SH-SY5Y (cell line): ENCODE measurements at regions not wholly inside any gene's neighbourhood (a gene's known extent, or its start where the extent isn't known, plus 50 kb on each side); places are given as distances from the start of the nearest gene placed in this dataset.

Experiments used
- GATA2 ChIP-seq: IDR thresholded peaks from 2 replicates; pipeline ENCODE4 v1.6.1; 2011; ENCODE audit warnings: mild to moderate bottlenecking, low read depth, low read length
- GATA3 ChIP-seq: IDR thresholded peaks from 2 replicates; pipeline ENCODE4 v1.6.1; 2011; ENCODE audit warnings: low read depth, mild to moderate bottlenecking, low read length, moderate library complexity

DNA sequence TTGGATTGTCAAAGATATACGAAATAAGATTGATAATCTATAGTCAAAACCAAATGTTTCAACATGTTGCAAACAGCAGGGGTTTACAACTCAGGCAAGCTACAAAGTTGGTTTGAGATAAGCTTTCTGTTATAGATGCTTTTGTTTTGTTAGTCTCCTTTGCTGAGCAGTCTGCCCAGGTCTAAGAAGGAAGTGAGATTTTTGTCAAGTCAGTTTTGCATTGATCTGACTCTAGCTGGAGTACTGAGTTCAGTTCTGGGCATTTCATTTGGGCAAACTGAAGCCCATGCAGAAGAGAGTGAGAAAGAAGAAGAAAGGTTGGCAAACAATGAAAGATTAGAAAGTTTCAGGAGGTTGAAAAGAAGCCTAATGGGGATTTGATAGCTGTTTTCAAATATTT, 983.0 kb upstream of the SLC39A10 start:
- no peak for TF ChIP-seq GATA3
- no peak for TF ChIP-seq GATA2

DNA sequence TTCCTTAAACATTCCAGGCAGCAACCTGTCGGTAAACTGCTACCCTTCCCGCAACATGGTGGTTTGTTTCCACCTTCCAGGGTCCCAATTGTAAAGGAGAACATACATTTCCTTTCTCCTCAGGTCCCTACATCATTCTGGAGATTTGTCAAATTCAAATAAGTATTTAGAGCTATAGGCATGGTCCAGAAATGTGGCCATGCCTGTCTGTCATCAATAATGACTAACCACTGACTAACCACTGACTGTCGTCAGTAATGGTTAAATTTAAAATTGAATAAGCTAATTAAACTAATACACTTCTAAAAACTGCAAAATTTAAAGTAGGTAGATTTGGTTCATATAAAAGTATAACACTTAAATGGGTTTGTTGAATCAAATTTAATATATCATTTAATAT, 984.0 kb upstream of the SLC39A10 start:
- TF ChIP-seq GATA3, result no peak
- no peak for TF ChIP-seq GATA2

DNA sequence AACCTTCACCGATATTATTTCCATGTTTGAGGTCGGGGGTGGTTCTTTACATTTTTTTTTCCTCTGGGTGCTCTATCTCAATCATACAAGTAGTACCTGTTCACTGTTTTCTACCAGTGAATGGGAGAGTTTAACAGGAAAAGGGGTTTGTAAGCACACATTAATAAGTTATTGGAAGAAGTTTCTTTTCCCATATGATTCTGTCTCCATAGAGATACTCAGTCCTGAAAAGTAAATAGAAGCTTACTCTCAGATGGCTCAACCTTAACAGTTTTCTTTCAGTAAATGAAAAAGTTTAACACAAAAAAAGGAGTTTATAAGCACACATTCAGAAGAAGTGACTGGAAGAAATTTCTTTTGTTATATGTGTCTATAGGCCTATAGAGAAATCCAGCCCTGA, 995.6 kb upstream of the SLC39A10 start:
- no peak for TF ChIP-seq GATA3
- no peak for TF ChIP-seq GATA2

DNA sequence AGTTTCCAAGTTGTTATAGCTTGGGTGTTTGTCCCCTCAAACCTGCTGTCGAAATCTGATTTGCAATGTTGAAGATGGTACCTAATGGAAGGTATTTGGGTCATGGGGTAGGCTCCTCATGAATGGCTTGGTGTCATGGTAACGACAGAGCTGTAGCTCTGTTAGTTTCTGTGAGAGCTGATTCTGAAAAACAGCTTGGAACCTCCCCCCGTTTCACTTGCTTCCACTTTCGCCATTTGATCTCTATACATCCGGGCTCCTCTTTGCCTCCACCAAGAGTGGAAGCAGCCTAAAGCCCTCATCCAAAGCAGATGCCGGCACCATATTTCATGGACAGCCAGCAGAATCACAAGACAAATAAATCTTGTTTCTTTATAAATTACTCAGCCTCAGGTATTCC, 1035.1 kb upstream of the SLC39A10 start:
- TF ChIP-seq GATA2 (no peak), GATA3 (no peak)

DNA sequence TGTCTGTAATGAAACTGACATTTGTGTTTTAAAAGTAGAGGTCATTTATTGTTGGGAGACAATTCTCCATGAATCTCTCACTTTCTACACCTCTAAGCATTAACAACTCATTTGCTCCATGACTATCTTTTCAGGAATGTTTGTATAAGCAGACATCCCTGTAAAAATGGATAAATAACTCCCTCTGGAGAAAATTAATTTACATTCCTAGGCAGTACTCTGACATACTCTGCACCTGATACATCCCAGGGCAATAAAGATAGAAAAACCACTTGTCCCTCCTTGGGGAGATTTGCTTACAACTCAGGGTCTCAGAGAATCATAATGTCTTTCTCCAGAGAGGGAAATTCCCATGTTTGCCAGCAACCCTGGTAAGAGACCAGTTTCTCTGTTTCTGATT, 1037.7 kb upstream of the SLC39A10 start:
- no peak for TF ChIP-seq GATA3
- TF ChIP-seq GATA2, result no peak

DNA sequence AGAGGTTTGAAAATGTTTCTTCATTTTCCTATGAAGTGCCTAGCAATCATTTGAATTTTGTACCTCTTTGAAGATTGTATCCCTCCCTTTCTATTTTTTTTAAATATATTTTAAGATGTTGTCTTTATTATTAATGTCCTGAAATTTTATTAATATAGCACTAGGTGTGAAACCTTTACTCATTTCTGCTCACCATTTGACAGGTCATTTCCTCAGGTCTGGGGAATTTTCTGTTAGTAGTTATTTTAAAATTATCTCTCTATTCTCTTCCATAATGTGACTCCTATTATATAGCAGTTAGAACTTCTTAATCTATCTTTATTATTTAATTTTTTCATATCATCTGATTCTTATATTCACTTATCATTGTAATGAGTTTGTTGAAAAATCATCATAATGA, 1038.6 kb upstream of the SLC39A10 start:
- TF ChIP-seq GATA3 (no peak), GATA2 (no peak)

DNA sequence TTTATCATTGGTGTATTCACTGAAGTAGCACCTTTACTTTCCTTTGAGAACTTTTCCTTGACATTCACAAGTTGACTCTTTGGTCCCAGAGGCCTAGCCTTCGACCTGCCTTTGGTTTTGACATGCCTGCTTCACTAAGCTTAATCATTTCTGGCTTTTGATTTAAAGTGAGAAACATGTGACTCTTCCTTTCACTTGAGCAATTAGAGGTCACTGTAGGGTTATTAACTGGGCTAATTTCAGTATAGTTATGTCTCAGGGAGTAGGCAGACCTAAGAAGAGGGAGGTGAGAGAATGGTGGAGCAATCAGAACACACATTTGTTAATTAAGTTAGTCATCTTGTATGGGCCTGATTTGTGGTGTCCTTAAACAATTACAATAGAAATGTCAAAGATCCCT, 1040.7 kb upstream of the SLC39A10 start:
- TF ChIP-seq GATA2 (no peak), GATA3 (no peak)

DNA sequence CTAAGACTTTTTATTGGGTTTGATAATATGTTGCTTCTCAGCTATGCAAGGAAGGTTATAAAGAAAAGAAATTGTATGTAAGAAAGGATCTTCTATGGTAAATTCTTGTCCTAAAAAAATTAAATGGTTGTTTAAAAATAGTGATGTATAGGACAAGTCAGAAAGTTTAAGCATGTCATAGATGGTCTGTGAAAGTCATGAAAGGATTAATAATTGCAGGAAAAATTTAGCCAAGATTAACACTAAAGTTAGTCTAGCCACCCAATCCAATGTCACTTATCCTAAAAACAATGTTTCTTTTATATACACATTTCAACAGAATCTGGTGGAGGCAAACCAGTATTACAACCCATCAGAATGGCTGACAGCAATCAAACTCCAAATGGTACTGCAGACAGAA, 1046.7 kb upstream of the SLC39A10 start:
- TF ChIP-seq GATA2 (no peak), GATA3 (no peak)

DNA sequence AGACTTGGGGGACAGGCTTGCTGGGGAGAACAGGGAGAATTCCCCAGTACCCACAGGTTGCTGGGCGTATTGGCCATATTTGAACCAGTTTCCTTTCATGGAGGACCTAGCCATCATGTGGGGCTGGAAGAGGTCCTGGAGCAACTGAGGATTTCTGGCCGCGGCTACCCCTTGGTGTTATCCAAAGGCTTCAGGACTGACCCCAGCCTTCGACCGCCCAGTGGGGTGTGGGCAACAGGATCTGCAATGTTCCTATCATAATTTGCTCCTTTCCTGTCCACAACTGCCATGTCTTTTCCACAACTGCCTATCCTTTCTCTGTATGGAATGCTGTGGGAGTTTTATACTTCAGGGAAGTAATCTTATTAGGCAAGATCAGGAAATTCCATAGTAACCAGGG, 1053.6 kb upstream of the SLC39A10 start:
- no peak for TF ChIP-seq GATA2
- no peak for TF ChIP-seq GATA3

DNA sequence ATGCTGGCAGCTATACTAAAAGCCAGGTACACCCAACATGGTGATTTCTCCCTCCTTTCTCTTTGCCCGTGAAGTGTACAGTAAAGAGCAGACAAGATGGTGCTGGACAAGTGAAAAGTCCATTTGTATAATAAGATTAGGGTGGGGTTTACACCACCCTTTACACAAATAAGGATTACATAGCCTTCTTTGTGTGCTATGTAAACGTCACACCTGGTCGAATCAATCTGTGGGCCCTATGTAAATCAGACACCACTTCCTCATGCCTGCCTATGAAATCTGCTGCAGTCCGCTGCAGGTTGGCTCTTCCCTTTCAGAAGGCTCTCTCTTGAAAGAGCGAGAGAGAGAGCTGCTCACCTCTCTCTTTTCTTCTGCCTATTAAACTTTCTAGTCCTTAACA, 1054.3 kb upstream of the SLC39A10 start:
- TF ChIP-seq GATA2 (no peak), GATA3 (no peak)

DNA sequence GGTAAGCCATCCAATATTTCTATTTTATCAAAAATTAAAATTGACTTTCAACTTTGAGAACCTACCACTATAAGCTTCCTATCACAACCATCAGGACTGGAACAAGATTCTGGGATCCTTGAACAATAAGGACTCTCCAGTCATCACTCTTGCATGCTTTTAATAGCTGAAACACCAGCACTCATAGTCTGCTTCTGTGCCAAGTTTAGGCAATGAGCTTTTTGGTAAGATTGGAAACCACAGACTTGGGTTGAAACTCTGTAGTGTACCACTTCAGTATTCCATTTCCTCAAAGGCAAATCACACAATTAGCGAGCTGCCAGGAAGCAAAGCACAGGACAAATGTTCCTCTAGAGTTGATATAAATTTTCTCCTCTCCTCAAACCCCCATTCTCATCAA, 1065.8 kb upstream of the SLC39A10 start:
- TF ChIP-seq GATA2, result no peak
- no peak for TF ChIP-seq GATA3

DNA sequence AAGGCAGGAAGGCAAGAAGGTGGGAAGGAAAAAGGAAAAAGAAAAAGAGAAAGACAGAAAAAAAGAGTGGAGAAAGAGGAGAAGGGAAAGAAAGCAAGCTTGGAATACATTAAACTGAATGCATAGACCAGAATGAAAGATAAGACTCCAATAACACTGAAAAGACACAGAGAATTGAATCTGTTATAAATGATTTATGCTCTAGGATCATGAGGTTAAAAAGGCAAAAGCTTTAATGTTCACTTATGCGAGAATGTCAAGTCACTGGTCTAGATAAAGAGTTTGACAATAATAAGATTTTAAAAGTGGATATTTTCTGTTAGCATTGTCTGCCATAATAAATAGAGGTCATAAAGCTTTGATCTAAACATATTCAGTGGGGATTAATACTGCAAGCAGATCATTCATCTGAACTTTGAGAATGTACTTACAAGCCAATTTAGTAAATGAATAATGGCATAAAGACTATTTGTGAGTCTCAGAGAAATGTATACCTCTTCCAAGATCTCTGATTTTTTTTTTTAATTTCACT, 1069.2 kb upstream of the SLC39A10 start:
- TF ChIP-seq GATA2, result no peak
- no peak for TF ChIP-seq GATA3

DNA sequence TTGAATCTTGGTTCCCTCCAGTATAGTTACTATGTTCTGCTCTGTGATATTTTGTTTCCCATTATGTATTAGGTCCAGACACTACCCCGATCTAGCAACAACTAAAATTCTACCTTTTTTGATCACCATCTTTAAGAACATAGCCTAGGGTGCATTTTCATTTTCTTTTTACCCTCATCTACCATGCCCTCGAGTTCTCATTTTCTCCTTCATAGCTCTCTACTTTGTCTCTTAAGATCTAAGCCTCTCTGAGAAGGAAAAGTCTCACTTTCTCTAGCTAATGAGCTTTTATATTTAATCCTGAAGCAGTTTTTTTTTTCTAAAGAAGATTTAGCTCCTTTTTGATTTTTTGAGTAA, 1089.4 kb upstream of the SLC39A10 start:
- TF ChIP-seq GATA3 (no peak), GATA2 (no peak)

DNA sequence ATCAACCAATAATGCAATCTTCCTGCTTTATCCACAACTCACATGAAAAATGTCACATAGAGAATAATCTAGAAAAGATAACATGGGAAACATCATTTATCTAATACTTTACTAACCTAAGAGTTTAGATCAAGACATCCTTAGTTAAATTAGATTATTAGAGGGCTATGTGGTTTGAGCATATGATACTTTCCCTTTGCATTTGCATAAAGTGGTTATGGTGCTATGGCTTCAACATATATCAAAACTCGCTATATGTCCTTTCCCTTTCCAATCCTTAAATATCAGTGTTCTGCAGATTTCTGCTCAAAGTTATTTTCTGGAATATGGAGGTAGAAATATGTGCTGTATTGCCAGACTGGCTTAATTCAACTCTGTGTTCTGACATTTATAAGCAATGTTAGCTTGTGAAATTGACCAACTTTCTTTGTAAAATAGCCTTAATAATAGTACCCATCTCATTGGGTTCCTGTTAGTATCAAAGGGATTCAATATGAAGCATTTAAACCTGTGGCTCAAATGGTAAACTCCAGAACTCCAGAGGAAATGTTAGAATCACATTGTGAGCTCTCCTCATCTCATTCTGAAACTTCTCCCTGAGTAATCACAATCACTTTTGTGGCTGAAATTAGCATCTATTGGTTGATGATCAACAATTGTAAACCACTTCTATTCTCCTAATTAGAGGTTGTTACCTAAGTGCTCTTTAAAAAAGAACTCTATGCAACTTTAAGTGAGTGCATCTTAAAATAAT, 1089.9 kb upstream of the SLC39A10 start:
- no peak for TF ChIP-seq GATA2
- TF ChIP-seq GATA3, result no peak

DNA sequence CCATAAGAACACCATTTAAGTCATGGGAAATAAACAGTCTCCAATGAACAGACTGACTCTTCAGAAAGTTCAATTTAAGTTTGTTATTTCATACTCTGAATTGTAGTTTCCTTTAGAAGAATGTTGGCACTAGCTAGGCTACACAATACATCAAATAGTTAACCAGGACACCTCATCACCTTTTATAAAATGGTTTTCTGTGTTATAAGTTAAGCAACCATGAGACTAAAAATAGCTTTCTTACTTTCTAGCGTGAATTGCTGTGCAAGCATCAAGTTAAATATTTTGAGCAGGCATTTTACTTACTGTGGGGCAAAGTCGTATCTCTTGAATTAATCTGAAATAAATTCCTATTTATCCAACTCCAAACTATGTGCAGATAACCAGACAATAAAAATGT, 1092.6 kb upstream of the SLC39A10 start:
- TF ChIP-seq GATA2 (no peak), GATA3 (no peak)

DNA sequence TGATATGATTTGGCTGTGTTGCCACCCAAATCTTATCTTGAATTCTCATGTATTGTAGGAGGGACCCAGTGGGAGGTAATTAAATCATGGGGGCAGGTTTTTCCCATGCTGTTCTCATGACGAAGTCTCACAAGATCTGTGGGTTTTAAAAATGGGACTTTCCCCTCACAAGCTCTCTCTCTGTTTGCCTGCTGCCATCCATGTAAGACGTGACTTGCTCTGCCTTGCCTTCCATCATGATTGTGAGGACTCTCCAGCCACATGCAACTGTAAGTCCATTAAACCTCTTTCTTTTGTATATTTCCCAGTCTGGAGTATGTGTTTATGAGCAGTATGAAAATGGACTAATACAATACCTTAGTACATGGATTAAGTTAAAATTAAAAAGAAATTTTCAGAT, 1094.7 kb upstream of the SLC39A10 start:
- no peak for TF ChIP-seq GATA3
- TF ChIP-seq GATA2, result no peak
